Esophagus squamous epithelium (tissue), 5 donors: ENCODE measurements at regions not wholly inside any gene's neighbourhood (a gene's known extent, or its start where the extent isn't known, plus 50 kb on each side); places are given as distances from the start of the nearest gene placed in this dataset.

Source experiments
- DNase-seq: peaks from one replicate; lab custom pipeline; 2025; lab: John Stamatoyannopoulos, UW
- H3K27ac ChIP-seq, 4 donors: fragments of 200-600 bp; sonication (generic); one replicate each; pipeline ENCODE4 v1.5.1; 2016 to 2019; ENCODE audit warnings: mild to moderate bottlenecking in 1 of 4
- H3K27me3 ChIP-seq, 4 donors: fragments of 200-600 bp; sonication (generic); 1 replicate in 3 of 4; 2 replicates in 1 of 4; pipeline versions ENCODE4 v1.5.1 to v1.6.0; 2017 to 2021; ENCODE audit warnings: antibody characterized with exemption in 1 of 4
- H3K36me3 ChIP-seq, 3 donors: fragments of 200-600 bp; sonication (generic); one replicate each; pipeline ENCODE4 v1.5.1; 2016 to 2019
- H3K4me1 ChIP-seq, 3 donors: fragments of 200-600 bp; sonication (generic); one replicate each; pipeline ENCODE4 v1.5.1; 2017 to 2019
- H3K4me3 ChIP-seq, 4 donors: fragments of 200-600 bp; sonication (generic); 1 replicate in 3 of 4; 2 replicates in 1 of 4; pipeline ENCODE4 v1.5.1; 2016 to 2019; ENCODE audit warnings: mild to moderate bottlenecking in 2 of 4, moderate library complexity in 1 of 4
- H3K9me3 ChIP-seq, 3 donors: fragments of 200-600 bp; sonication (generic); one replicate each; pipeline ENCODE4 v1.5.1; 2016 to 2019
- POLR2A ChIP-seq, 4 donors: fragments of 450-650 bp; IDR thresholded peaks; one replicate each; pipeline ENCODE4 v1.6.1; 2017; ENCODE audit warnings: antibody characterized with exemption in 4 of 4, mild to moderate bottlenecking in 4 of 4, moderate library complexity in 3 of 4
- WGBS, 2 donors: methylation state at CpG; one replicate each; pipeline ENCODE4 v1.1.5; 2018; 5-methylcytosine and 5-hydroxymethylcytosine counted together
- intact Hi-C: fragments of 100-400 bp; cut with DNase I; formaldehyde crosslinking; loops from one replicate; pipeline ENCODE4 v1.15.0; 2022
- TF ChIP-seq, protein P1 (sequence below), 6 experiments: fragments of 450-650 bp in 4 of 6; fragments of 200-600 bp in 2 of 6; sonication (generic) in 2 of 6; IDR thresholded peaks; one replicate each; pipeline ENCODE4 v1.5.1; 2016 to 2019; ENCODE audit warnings: antibody characterized with exemption in 6 of 6, mild to moderate bottlenecking in 4 of 6, moderate library complexity in 4 of 6
- donor health status: DM: yes; HTN: yes; CAD: no.

DNA sequence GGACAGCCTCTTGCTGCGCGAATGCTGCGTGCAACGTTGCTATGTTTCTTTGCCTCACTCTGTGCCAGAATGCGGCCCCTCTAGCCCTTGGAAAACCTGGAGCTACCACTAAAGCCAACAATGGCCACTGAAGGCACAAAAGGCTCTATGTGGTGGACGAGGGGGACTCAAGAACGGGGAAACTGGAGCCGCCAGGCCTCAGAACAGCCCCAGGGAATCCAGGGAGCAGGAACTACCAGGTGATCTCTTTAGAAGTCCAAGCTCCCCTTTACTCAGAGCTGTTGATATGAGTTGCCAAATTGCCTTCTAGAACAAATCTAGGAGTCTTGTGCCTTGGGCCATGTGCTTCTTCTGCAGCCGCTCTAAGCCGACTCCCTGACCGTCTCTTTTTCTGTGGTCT lies 113.8 kb upstream of the ERRFI1 start:
- 88 to 94% methylated on average over 8 to 10 of the region's 11 CpGs for WGBS, 2 donors
- Histone ChIP-seq H3K27me3 (peaks cover 0 to 2% (median 0%) of the 10 kb centered on the region in 4 donors), H3K27ac (peak overlapping the region in 1 of 4 donors; percentile 7), H3K36me3 (no peaks in the 10 kb centered on the region), H3K9me3 (no peaks in the 10 kb centered on the region), H3K4me3 (no peak overlapping the region), H3K4me1 (peaks cover 0 to 23% (median 5%) of the 10 kb centered on the region in 3 donors)
- DNase-seq = no peak
- TF ChIP-seq, protein P1, sequence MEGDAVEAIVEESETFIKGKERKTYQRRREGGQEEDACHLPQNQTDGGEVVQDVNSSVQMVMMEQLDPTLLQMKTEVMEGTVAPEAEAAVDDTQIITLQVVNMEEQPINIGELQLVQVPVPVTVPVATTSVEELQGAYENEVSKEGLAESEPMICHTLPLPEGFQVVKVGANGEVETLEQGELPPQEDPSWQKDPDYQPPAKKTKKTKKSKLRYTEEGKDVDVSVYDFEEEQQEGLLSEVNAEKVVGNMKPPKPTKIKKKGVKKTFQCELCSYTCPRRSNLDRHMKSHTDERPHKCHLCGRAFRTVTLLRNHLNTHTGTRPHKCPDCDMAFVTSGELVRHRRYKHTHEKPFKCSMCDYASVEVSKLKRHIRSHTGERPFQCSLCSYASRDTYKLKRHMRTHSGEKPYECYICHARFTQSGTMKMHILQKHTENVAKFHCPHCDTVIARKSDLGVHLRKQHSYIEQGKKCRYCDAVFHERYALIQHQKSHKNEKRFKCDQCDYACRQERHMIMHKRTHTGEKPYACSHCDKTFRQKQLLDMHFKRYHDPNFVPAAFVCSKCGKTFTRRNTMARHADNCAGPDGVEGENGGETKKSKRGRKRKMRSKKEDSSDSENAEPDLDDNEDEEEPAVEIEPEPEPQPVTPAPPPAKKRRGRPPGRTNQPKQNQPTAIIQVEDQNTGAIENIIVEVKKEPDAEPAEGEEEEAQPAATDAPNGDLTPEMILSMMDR (IDR thresholded peaks at IDR 0.05) = no peak
- no peak for TF ChIP-seq POLR2A (IDR thresholded peaks at IDR 0.05)
- intact Hi-C loops = no loop called here

GRCh38 chr1:8139383-8139782 lies 113.3 kb upstream of the ERRFI1 start:
- intact Hi-C loops = no loop called here
- no peak overlapping the region for H3K4me3 ChIP-seq
- no peak overlapping the region for H3K27ac ChIP-seq
- H3K9me3 ChIP-seq = no peaks in the 10 kb centered on the region
- H3K27me3 ChIP-seq = peaks cover 0 to 7% (median 0%) of the 10 kb centered on the region in 4 donors
- TF ChIP-seq, protein P1 (IDR thresholded peaks at IDR 0.05) = no peak
- no peak for TF ChIP-seq POLR2A (IDR thresholded peaks at IDR 0.05)
- peaks cover 0 to 29% (median 9%) of the 10 kb centered on the region in 3 donors for H3K4me1 ChIP-seq
- no peaks in the 10 kb centered on the region for H3K36me3 ChIP-seq
- 85 to 89% methylated on average over 6 of the region's 6 CpGs for WGBS, 2 donors
- DNase-seq = no peak

DNA sequence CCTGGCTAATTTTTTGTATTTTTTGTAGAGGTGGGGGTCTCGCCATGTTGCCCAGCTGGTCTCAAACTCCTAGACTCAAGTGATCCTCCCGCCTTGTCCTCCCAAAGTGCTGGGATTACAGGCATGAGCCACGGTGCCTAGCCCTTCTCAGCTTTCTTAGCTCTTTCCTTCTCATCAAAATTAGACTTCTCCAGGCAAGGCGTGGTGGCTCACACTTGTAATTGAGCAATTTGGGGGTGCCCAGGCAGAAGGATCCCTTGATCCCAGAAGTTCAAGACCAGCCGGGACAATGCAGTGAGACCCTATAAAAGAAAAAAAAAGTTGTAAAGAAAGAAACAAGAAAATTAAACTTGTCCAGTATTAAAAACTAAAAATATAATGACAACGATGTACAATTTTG lies 112.6 kb upstream of the ERRFI1 start:
- Histone ChIP-seq H3K4me3 (no peak overlapping the region), H3K27me3 (peaks cover 0 to 8% (median 0%) of the 10 kb centered on the region in 4 donors), H3K27ac (peak overlapping the region; percentile 57 to 82 (median 73)), H3K9me3 (no peaks in the 10 kb centered on the region), H3K4me1 (peaks cover 2 to 36% (median 11%) of the 10 kb centered on the region in 3 donors), H3K36me3 (no peaks in the 10 kb centered on the region)
- 75 to 87% methylated on average over 6 of the region's 6 CpGs for WGBS, 2 donors
- TF ChIP-seq POLR2A (IDR thresholded peaks at IDR 0.05) = no peak
- TF ChIP-seq, protein P1 (IDR thresholded peaks at IDR 0.05) = no peak
- DNase-seq = no peak
- intact Hi-C loops = no loop called here

DNA sequence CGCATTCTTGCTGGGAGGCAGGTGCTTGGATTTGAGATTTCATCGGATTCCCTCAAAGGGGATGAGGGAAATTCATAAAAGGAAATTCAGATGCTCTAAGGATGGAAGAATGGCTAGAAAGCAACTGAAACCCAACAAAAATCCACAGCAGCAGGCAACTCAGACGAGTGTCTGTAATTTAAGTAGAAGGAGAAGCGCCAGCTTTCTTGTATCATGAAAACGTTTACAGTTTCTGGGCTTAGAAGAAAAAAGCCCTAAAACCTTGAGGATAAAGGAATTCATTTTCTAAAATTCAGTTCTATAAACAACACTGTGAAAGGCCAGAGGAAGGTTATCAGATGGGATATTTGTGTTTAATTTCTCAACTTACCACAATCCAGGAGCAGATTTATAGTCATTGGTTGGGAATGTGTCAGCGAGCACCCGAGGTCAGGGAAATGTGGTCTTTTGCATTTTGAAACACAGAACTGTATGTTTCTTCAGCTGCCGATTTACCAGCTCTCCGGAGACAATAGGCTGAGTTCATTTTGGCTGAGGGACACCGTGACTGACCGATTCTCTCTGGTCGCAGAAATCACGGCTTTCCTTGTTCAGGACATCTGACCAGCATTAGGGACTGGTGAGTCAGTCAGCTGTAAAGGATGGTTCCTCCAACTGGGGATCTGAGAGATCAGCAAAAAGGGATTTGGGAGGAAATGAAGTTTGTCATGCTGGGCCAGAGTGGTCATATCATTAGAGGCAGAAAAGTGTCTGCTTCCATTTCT lies 111.6 kb upstream of the ERRFI1 start:
- H3K27ac ChIP-seq = peak overlapping the region; percentile 57 to 82 (median 73)
- no peak for DNase-seq
- peaks cover 8 to 46% (median 19%) of the 10 kb centered on the region in 3 donors for H3K4me1 ChIP-seq
- TF ChIP-seq POLR2A (IDR thresholded peaks at IDR 0.05) = no peak
- TF ChIP-seq, protein P1 (IDR thresholded peaks at IDR 0.05) = no peak
- peaks cover 0 to 8% (median 0%) of the 10 kb centered on the region in 4 donors for H3K27me3 ChIP-seq
- no peaks in the 10 kb centered on the region for H3K36me3 ChIP-seq
- H3K9me3 ChIP-seq = no peaks in the 10 kb centered on the region
- H3K4me3 ChIP-seq = peak overlapping the region in 1 of 4 donors; percentile 28
- 46 to 70% methylated on average over 12 of the region's 13 CpGs for WGBS, 2 donors
- intact Hi-C loops = no loop called here

- no peak overlapping the region for H3K4me3 ChIP-seq
- peaks cover 0 to 8% (median 0%) of the 10 kb centered on the region in 4 donors for H3K27me3 ChIP-seq
- WGBS, 2 donors = 85 to 94% methylated on average over 5 of the region's 5 CpGs
- TF ChIP-seq, protein P1 (IDR thresholded peaks at IDR 0.05) = no peak
- TF ChIP-seq POLR2A (IDR thresholded peaks at IDR 0.05) = no peak
- peak overlapping the region in 3 of 4 donors; percentile 71 to 82 (median 75) for H3K27ac ChIP-seq
- intact Hi-C loops = no loop called here
- H3K36me3 ChIP-seq = no peaks in the 10 kb centered on the region
- peaks cover 8 to 48% (median 19%) of the 10 kb centered on the region in 3 donors for H3K4me1 ChIP-seq
- H3K9me3 ChIP-seq = no peaks in the 10 kb centered on the region
- DNase-seq = no peak
Measured at GRCh38 chr1:8136766-8137165, 110.7 kb upstream of the ERRFI1 start.
